ENCODE measurements at regions not wholly inside any gene's neighbourhood (a gene's known extent, or its start where the extent isn't known, plus 50 kb on each side); places are given as distances from the start of the nearest gene placed in this dataset.

DNA sequence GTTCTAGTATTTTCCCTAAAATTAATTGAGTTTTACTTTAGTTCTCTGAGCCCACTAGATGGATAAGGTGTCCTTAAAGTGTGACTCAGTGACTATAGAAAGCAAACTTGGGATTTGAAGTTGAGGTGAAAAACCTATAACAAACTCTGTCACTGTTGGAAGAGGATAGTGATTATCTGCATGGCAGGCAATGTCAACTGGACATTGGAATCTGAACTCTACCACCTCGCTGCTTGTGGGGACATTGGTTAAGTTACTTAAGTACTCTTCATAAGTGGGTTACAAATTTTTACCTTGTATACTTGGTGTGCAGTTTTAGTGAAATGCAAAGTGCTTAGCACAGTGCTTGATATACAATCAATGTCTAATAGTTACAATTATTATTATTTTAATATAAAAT is 87.9 kb upstream of the B3GAT2 start:
- H3K36me3 Mint-ChIP-seq = no peaks in the 10 kb centered on the region
- H3K4me3 Mint-ChIP-seq = no peak overlapping the region
- DNase-seq (ENCODE audit: extremely low spot score, unreplicated experiment) = no peak
- peaks cover 11% of the 10 kb centered on the region for H3K4me1 Mint-ChIP-seq (ENCODE audit: unreplicated experiment)
- H3K27me3 Mint-ChIP-seq = peaks cover 19% of the 10 kb centered on the region
- no peak for TF ChIP-seq CTCF (conservative IDR thresholded peaks at IDR 0.05)
- H3K27ac Mint-ChIP-seq = no peak overlapping the region
- peaks cover 5% of the 10 kb centered on the region for H3K9me3 Mint-ChIP-seq

- no peak for DNase-seq (ENCODE audit: extremely low spot score, unreplicated experiment)
- H3K4me1 Mint-ChIP-seq (ENCODE audit: unreplicated experiment) = peaks cover 11% of the 10 kb centered on the region
- no peak overlapping the region for H3K4me3 Mint-ChIP-seq
- no peak for TF ChIP-seq CTCF (conservative IDR thresholded peaks at IDR 0.05)
- no peaks in the 10 kb centered on the region for H3K36me3 Mint-ChIP-seq
- peaks cover 16% of the 10 kb centered on the region for H3K27me3 Mint-ChIP-seq
- peaks cover 5% of the 10 kb centered on the region for H3K9me3 Mint-ChIP-seq
- no peak overlapping the region for H3K27ac Mint-ChIP-seq
These were observed 88.4 kb upstream of the B3GAT2 start for GRCh38 chr6:71045296-71045695.

- Mint-ChIP-seq H3K4me3 (no peak overlapping the region), H3K4me1 (ENCODE audit: unreplicated experiment) (peaks cover 11% of the 10 kb centered on the region), H3K36me3 (no peaks in the 10 kb centered on the region), H3K27ac (no peak overlapping the region), H3K27me3 (peaks cover 7% of the 10 kb centered on the region), H3K9me3 (peaks cover 5% of the 10 kb centered on the region)
- no peak for DNase-seq (ENCODE audit: extremely low spot score, unreplicated experiment)
- TF ChIP-seq CTCF (conservative IDR thresholded peaks at IDR 0.05) = no peak
These were observed 90.6 kb upstream of the B3GAT2 start for GRCh38 chr6:71047417-71047816.

- no peaks in the 10 kb centered on the region for H3K36me3 Mint-ChIP-seq
- H3K9me3 Mint-ChIP-seq = peaks cover 5% of the 10 kb centered on the region
- no peak overlapping the region for H3K4me3 Mint-ChIP-seq
- no peak for TF ChIP-seq CTCF (conservative IDR thresholded peaks at IDR 0.05)
- H3K27ac Mint-ChIP-seq = no peak overlapping the region
- H3K27me3 Mint-ChIP-seq = peaks cover 5% of the 10 kb centered on the region
- peaks cover 11% of the 10 kb centered on the region for H3K4me1 Mint-ChIP-seq (ENCODE audit: unreplicated experiment)
- DNase-seq (ENCODE audit: extremely low spot score, unreplicated experiment) = no peak
These were observed 91.7 kb upstream of the B3GAT2 start for GRCh38 chr6:71048320-71049164.

GRCh38 chr6:71049198-71049770 is 92.4 kb upstream of the B3GAT2 start:
- Mint-ChIP-seq H3K27me3 (peaks cover 5% of the 10 kb centered on the region), H3K27ac (no peak overlapping the region), H3K4me1 (ENCODE audit: unreplicated experiment) (peaks cover 6% of the 10 kb centered on the region)

More at GRCh38 chr6:71049198-71049770, 92.4 kb upstream of the B3GAT2 start:
- Mint-ChIP-seq H3K4me3 (no peak overlapping the region), H3K36me3 (no peaks in the 10 kb centered on the region), H3K9me3 (no peaks in the 10 kb centered on the region)
- no peak for TF ChIP-seq CTCF (conservative IDR thresholded peaks at IDR 0.05)
- no peak for DNase-seq (ENCODE audit: extremely low spot score, unreplicated experiment)
